ENCODE measurements at regions not wholly inside any gene's neighbourhood (a gene's known extent, or its start where the extent isn't known, plus 50 kb on each side); places are given as distances from the start of the nearest gene placed in this dataset.

DNA sequence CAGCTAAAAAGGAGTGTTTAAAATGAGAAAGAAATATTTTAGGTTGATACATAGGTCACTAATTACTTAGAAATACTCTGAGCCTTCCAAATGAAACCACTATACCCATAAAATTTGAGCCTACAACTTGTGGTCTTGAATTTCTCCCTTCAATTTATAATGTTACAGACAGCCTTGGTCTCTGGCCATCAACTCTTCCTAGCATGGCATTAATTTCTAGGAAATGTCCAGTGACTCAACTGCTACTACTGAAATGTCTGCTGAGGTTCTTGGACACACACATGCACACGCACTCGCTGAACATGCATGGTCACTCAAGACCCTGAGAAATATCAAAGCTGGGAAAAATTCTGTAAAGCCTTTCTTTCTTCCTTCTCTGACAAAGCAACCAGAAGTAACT lies 61.1 kb upstream of the SAMSN1 start:
- DNase-seq = no peak

DNA sequence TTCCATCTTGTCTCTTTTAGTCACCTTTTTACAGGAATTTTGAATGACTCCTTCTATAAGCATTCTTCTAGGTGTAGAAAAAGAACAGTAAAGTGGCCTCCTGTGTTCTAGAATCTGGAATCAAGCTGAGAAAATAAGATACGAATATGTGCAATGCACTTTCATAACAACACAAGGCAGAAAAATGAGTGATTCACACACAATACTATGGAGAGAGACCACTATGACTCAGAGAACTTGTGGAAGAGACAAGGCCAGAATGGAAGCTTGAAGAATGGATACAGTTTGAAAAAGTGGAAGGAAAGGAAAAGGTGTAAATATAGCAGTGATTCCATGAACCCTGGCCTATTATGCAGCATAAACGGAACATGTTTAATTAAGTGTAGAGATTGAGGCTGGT lies 57.1 kb upstream of the SAMSN1 start:
- no peak for DNase-seq

DNA sequence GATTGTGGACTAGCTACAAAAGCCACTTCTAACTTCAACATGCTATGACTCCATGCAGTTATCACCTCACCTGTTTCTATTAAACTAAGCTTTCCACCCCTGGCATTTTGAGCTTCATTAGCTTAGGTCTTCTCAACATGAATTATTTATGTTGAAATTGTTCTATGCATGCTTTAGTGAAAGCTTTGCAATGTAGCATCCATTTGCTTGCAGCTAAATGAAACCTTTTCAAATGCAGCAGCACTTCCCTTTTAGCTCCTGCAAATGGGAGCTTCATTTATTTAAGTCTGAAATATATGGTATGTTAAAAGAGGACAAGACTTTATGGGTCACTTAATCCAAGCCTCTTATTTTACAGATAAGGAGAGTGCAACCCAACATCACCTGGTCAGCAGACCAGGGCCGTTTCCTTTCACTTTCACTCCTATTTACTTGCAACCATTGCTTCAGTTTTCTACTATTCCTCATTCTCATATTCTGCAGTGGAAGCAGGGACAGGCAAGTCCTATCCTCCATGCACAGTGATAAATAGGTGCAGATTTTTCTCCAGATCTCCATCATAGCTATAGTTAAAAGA lies 56.4 kb upstream of the SAMSN1 start:
- DNase-seq = no peak

DNA sequence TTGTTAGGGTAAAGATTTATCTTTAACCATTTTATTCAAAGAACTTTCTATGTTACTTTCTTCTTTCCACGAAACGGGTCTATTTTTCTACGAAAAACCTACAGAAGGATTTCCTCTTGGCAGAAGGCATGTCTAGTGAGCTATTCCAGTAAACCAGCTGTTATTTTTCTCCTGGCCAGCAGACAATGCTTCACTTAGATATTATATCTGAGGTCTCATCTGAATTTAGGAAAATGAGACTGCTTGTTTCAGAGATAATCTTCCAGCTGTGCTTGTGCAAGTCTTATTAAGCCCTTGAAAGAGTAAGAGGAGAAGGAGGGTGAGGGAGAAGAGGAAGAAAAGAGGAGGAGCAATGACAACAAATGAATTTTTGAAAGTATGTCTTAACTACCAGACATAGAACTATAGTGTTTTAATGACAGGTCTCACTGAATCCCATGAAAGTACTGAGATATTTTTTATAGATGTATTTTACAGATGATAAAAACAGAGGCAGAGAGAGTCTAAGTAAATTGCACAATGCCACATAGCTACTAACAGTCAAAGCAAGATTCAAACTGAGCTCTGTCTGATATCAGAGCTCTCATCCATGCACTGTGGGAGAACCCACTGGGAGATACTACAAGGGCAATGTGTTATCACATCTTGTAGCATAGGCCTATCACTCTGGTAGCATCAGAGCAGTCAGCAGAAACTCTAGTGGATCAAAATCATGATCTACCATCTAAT lies 54.6 kb upstream of the SAMSN1 start:
- DNase-seq = no peak

DNA sequence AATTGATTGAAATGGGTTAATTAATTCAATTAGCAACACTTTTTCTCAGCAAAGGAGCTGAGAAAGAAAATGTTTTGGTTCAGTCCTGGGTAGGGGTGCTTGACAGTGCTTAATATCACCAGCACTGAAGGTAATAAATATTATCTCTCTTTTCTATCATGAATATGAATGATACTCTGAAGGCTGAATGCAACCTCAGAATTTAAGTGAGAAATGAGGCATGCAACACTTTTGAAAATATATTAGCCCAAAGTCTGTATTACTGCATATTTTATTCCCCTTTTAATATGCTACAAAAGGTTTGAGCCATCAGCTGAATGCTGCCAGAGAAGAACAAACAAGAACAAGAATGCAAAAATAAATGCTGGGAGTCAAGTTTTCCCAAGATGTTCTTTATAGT lies 52.0 kb upstream of the SAMSN1 start:
- no peak for DNase-seq

Data from stimulated activated CD4-positive, alpha-beta T cell treated with anti-CD3 and anti-CD28 coated beads, Interleukin-1b, Interleukin-23, amount 100 ng/mL, for 48 hours (primary cell).